Eye (tissue), 1 donor: ENCODE measurements at regions not wholly inside any gene's neighbourhood (a gene's known extent, or its start where the extent isn't known, plus 50 kb on each side); places are given as distances from the start of the nearest gene placed in this dataset.
"Not testable (repeated sequence)": the region's sequence is repeated elsewhere in the genome, so short reads cannot be mapped to it uniquely, and the experiment has no call there.

ENCODE experiments used
- DNase-seq: peaks from one replicate; pipeline ENCODE4 v3.0.0-alpha.2; 2015

GRCh38 chr6:167472148-167472547 lies 147.3 kb downstream of the TTLL2 start:
- peak; percentile 35 for DNase-seq

- DNase-seq, result no peak
These were observed 148.0 kb downstream of the TTLL2 start for GRCh38 chr6:167472880-167473279.

- DNase-seq, result no peak
These were observed 149.3 kb downstream of the TTLL2 start for GRCh38 chr6:167474171-167474570.

- DNase-seq, result no peak
These were observed 149.8 kb downstream of the TTLL2 start for GRCh38 chr6:167474725-167475124.

GRCh38 chr6:167475947-167476346 lies 151.1 kb downstream of the TTLL2 start:
- no peak for DNase-seq

- no peak for DNase-seq
These were observed 152.1 kb downstream of the TTLL2 start for GRCh38 chr6:167476844-167477595.

GRCh38 chr6:167477688-167478087 lies 152.8 kb downstream of the TTLL2 start:
- DNase-seq, result no peak

- DNase-seq, result no peak
These were observed 154.4 kb downstream of the TTLL2 start for GRCh38 chr6:167479301-167479700.

- DNase-seq, result peak; percentile 53
These were observed 155.2 kb downstream of the TTLL2 start for GRCh38 chr6:167479901-167480648.

GRCh38 chr6:167481307-167481926 lies 156.5 kb downstream of the TTLL2 start:
- DNase-seq, result no peak

GRCh38 chr6:167482801-167483200 lies 157.9 kb downstream of the TTLL2 start:
- not testable (repeated sequence) for DNase-seq

GRCh38 chr6:167485186-167485978 lies 160.5 kb downstream of the TTLL2 start:
- peak; percentile 81 for DNase-seq

GRCh38 chr6:167487749-167488664 lies 163.1 kb downstream of the TTLL2 start:
- DNase-seq, result no peak

GRCh38 chr6:167491438-167492099 lies 166.7 kb downstream of the TTLL2 start:
- no peak for DNase-seq

GRCh38 chr6:167492100-167492449 lies 167.2 kb downstream of the TTLL2 start:
- DNase-seq, result no peak

GRCh38 chr6:167493310-167493709 lies 168.4 kb downstream of the TTLL2 start:
- DNase-seq, result no peak

GRCh38 chr6:167493976-167494697 lies 169.3 kb downstream of the TTLL2 start:
- DNase-seq, result peak; percentile 82

GRCh38 chr6:167494698-167495435 lies 170.0 kb downstream of the TTLL2 start:
- DNase-seq, result no peak

GRCh38 chr6:167495506-167496401 lies 170.9 kb downstream of the TTLL2 start:
- peak; percentile 75 for DNase-seq
